ENCODE measurements at regions not wholly inside any gene's neighbourhood (a gene's known extent, or its start where the extent isn't known, plus 50 kb on each side); places are given as distances from the start of the nearest gene placed in this dataset.

- intact Hi-C loops (cut with DNase I): no loop called here
- TF ChIP-seq POLR2A (IDR thresholded peaks at IDR 0.05): no peak
- TF ChIP-seq, protein P1, sequence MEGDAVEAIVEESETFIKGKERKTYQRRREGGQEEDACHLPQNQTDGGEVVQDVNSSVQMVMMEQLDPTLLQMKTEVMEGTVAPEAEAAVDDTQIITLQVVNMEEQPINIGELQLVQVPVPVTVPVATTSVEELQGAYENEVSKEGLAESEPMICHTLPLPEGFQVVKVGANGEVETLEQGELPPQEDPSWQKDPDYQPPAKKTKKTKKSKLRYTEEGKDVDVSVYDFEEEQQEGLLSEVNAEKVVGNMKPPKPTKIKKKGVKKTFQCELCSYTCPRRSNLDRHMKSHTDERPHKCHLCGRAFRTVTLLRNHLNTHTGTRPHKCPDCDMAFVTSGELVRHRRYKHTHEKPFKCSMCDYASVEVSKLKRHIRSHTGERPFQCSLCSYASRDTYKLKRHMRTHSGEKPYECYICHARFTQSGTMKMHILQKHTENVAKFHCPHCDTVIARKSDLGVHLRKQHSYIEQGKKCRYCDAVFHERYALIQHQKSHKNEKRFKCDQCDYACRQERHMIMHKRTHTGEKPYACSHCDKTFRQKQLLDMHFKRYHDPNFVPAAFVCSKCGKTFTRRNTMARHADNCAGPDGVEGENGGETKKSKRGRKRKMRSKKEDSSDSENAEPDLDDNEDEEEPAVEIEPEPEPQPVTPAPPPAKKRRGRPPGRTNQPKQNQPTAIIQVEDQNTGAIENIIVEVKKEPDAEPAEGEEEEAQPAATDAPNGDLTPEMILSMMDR (IDR thresholded peaks at IDR 0.05): no peak
- 72% methylated on average over 3 of the region's 5 CpGs for WGBS (ENCODE audit: insufficient coverage, low coverage, low lambda C conversion rate, missing lambda C conversion rate)
- no peak for DNase-seq
- Histone ChIP-seq H3K27me3 (no peaks in the 10 kb centered on the region), H3K36me3 (no peaks in the 10 kb centered on the region), H3K4me3 (no peak overlapping the region), H3K9me3 (no peaks in the 10 kb centered on the region), H3K4me1 (no peaks in the 10 kb centered on the region), H3K27ac (no peak overlapping the region)
- no peak for ATAC-seq
Observed at GRCh38 chr11:134785059-134785458, 373.0 kb upstream of the B3GAT1 start.

DNA sequence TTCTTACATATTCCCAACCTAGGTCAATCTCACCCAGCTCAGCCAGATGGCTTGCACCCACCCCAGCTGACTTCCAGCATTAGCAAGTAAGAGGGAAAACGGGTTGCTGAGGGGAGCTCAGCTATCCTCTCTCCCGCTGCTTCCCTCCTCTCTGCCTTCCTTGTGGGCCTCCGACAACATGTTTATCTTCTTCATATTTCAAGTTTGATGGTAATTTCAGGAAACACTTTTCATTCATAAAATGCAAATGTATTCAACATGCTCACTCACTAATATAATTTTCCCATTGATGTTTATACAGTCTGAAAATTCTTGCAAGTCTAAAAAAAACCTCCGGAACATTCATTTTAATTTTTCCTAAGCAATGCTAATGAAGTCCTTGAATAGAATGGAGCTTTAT lies 372.5 kb upstream of the B3GAT1 start:
- no peaks in the 10 kb centered on the region for H3K9me3 ChIP-seq
- 79% methylated on average over 4 of the region's 4 CpGs for WGBS (ENCODE audit: insufficient coverage, low coverage, low lambda C conversion rate, missing lambda C conversion rate)
- DNase-seq: no peak
- no peak for ATAC-seq
- intact Hi-C loops (cut with DNase I): no loop called here
- peaks cover 0 to 2% (median 0%) of the 10 kb centered on the region in 4 donors for H3K4me1 ChIP-seq
- H3K27me3 ChIP-seq: no peaks in the 10 kb centered on the region
- no peak overlapping the region for H3K27ac ChIP-seq
- H3K36me3 ChIP-seq: no peaks in the 10 kb centered on the region
- TF ChIP-seq POLR2A (IDR thresholded peaks at IDR 0.05): no peak
- TF ChIP-seq, protein P1 (IDR thresholded peaks at IDR 0.05): no peak
- H3K4me3 ChIP-seq: no peak overlapping the region

DNA sequence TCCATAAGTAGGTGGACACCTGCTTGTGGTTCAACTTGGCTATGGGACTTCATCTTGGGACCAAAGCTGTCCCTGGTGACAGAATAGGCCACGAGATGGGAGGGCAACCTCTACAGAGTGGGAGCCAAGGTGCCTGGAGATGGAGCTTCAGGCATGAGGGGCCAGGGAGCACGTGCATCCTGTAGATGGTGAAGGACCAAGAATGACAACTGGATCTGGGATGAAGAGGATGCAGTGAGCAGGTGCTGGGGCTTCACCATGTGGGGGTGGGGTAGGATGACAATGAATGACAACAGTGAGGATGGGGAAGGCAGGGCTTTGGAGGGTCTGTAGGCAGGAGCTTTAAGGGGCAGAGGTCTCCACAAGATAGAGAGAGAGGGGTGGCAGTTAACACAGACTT lies 372.0 kb upstream of the B3GAT1 start:
- H3K27me3 ChIP-seq: no peaks in the 10 kb centered on the region
- DNase-seq (no peak), ATAC-seq (no peak)
- no peaks in the 10 kb centered on the region for H3K9me3 ChIP-seq
- intact Hi-C loops (cut with DNase I): no loop called here
- 73% methylated on average over 2 of the region's 2 CpGs for WGBS (ENCODE audit: insufficient coverage, low coverage, low lambda C conversion rate, missing lambda C conversion rate)
- H3K4me3 ChIP-seq: no peak overlapping the region
- TF ChIP-seq POLR2A (IDR thresholded peaks at IDR 0.05): no peak
- TF ChIP-seq, protein P1 (IDR thresholded peaks at IDR 0.05): no peak
- no peak overlapping the region for H3K27ac ChIP-seq
- H3K36me3 ChIP-seq: no peaks in the 10 kb centered on the region
- H3K4me1 ChIP-seq: peaks cover 0 to 5% (median 0%) of the 10 kb centered on the region in 4 donors

DNA sequence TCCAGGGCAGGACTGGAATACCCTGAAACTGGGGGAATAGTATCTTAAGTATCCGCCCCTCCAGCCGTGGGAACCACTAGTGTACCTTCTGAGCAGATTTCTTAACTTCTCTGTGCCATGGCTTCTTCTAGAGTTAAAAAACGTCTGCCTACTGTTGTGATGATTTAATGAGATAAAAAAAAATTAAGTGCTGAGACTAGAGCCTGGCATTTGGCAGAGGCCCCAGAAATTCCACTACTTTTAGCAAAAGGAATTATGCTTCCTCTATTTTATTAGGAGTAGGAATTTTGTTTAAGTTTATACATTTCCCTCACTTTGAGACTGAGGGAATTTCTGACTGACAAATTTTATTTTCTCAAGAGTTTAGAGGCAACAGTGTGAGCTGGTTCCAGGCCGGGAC lies 371.2 kb upstream of the B3GAT1 start:
- 64% methylated on average over 4 of the region's 4 CpGs for WGBS (ENCODE audit: insufficient coverage, low coverage, low lambda C conversion rate, missing lambda C conversion rate)

More for the DNA sequence above, 371.2 kb upstream of the B3GAT1 start:
- H3K27ac ChIP-seq: no peak overlapping the region
- DNase-seq: no peak
- intact Hi-C loops (cut with DNase I): no loop called here
- no peaks in the 10 kb centered on the region for H3K27me3 ChIP-seq
- H3K4me1 ChIP-seq: peaks cover 0 to 9% (median 3%) of the 10 kb centered on the region in 4 donors
- TF ChIP-seq, protein P1 (IDR thresholded peaks at IDR 0.05): no peak
- no peak for TF ChIP-seq POLR2A (IDR thresholded peaks at IDR 0.05)
- no peak overlapping the region for H3K4me3 ChIP-seq
- no peak for ATAC-seq
- no peaks in the 10 kb centered on the region for H3K9me3 ChIP-seq
- no peaks in the 10 kb centered on the region for H3K36me3 ChIP-seq

Measured in right lobe of liver (tissue), 6 donors.